GM23338 (cell line): ENCODE measurements at regions not wholly inside any gene's neighbourhood (a gene's known extent, or its start where the extent isn't known, plus 50 kb on each side); places are given as distances from the start of the nearest gene placed in this dataset.

Experiments used
- CTCF ChIP-seq, 2 experiments: fragments of 200-600 bp in 1 of 2; sonication (generic) in 1 of 2; conservative IDR thresholded peaks; 2 replicates each; pipeline versions ENCODE4 v1.5.1 to v1.6.1; 2016 to 2017; ENCODE audit warnings: antibody characterized with exemption in 2 of 2, low read depth in 2 of 2, mild to moderate bottlenecking in 2 of 2, moderate library complexity in 1 of 2
- EZH2 ChIP-seq: fragments of 200-600 bp; sonication (generic); IDR thresholded peaks from one replicate; pipeline ENCODE4 v1.8.0; 2017; ENCODE audit warnings: antibody characterized with exemption, mild to moderate bottlenecking, low read depth; ENCODE audit not compliant: unreplicated experiment
- EZH2phosphoT487 ChIP-seq: fragments of 200-600 bp; sonication (generic); IDR thresholded peaks from one replicate; pipeline ENCODE4 v1.8.1; 2018; ENCODE audit warnings: antibody characterized with exemption; ENCODE audit not compliant: unreplicated experiment

GRCh38 chr2:223532712-223533111 lies 69.4 kb downstream of the SCG2 start:
- TF ChIP-seq EZH2: no peak
- TF ChIP-seq CTCF (conservative IDR thresholded peaks at IDR 0.05; ENCODE audit: low read depth in 2 of 2): no peak
- TF ChIP-seq EZH2phosphoT487: no peak
